Stomach (tissue), 8 donors: ENCODE measurements at regions not wholly inside any gene's neighbourhood (a gene's known extent, or its start where the extent isn't known, plus 50 kb on each side); places are given as distances from the start of the nearest gene placed in this dataset.

Experiments used
- DNase-seq, 2 donors: peaks; one replicate each; pipeline versions ENCODE4 v3.0.0 to v3.0.0-alpha.2; 2013 to 2019
- H3K27ac ChIP-seq, 5 donors: fragments of 200-600 bp in 4 of 5; sonication (generic) in 4 of 5; one replicate each; pipeline ENCODE4 v1.5.1; 2013 to 2019; ENCODE audit warnings: mild to moderate bottlenecking in 1 of 5, moderate library complexity in 1 of 5
- H3K27me3 ChIP-seq, 3 donors: fragments of 200-600 bp; sonication (generic); one replicate each; pipeline ENCODE4 v1.5.1; 2017 to 2019; ENCODE audit warnings: mixed run types in 1 of 3
- H3K36me3 ChIP-seq, 4 donors: fragments of 200-600 bp; sonication (generic); 1 replicate in 3 of 4; 2 replicates in 1 of 4; pipeline ENCODE4 v1.5.1; 2016 to 2019
- H3K4me1 ChIP-seq, 4 donors: fragments of 200-600 bp; sonication (generic); one replicate each; pipeline ENCODE4 v1.5.1; 2016 to 2019
- H3K4me3 ChIP-seq, 4 donors: fragments of 200-600 bp; sonication (generic) in 3 of 4; one replicate each; pipeline ENCODE4 v1.5.1; 2016 to 2019; ENCODE audit warnings: mild to moderate bottlenecking in 1 of 4
- H3K9me3 ChIP-seq, 4 donors: fragments of 200-600 bp; sonication (generic); one replicate each; pipeline ENCODE4 v1.5.1; 2016 to 2019
- EP300 ChIP-seq: sonication (generic); formaldehyde crosslinking; IDR thresholded peaks from one replicate; pipeline ENCODE4 v1.6.1; 2017; ENCODE audit warnings: antibody characterized with exemption
- POLR2A ChIP-seq, 4 donors: fragments of 450-650 bp; IDR thresholded peaks; one replicate each; pipeline ENCODE4 v1.6.1; 2016; ENCODE audit warnings: antibody characterized with exemption in 4 of 4, control low read depth in 2 of 4, mild to moderate bottlenecking in 1 of 4, moderate library complexity in 1 of 4
- POLR2AphosphoS5 ChIP-seq, 3 donors: sonication (generic); formaldehyde crosslinking; IDR thresholded peaks; one replicate each; pipeline ENCODE4 v1.6.1; 2016; ENCODE audit warnings: antibody characterized with exemption in 3 of 3
- WGBS, 5 donors: extraction: QIAGEN DNeasy Blood & Tissue Kit in 3 of 5; methylation state at CpG; one replicate each; pipeline versions ENCODE4 v1.1.5 to v1.1.7; 2013 to 2018; 5-methylcytosine and 5-hydroxymethylcytosine counted together
- intact Hi-C: fragments of 100-400 bp; cut with DNase I; formaldehyde crosslinking; loops from one replicate; pipeline ENCODE4 v1.15.1; 2023; ENCODE audit warnings: low total_unique reads
- TF ChIP-seq, protein P1 (sequence below), 7 experiments: fragments of 450-650 bp in 4 of 7; fragments of 200-600 bp in 3 of 7; sonication (generic) in 3 of 7; IDR thresholded peaks; one replicate each; pipeline ENCODE4 v1.5.1; 2016 to 2019; ENCODE audit warnings: antibody characterized with exemption in 7 of 7, control low read depth in 2 of 7, mild to moderate bottlenecking in 1 of 7
- donor health status: healthy with polysubstance abuse.
- donor health status: Bipolar disorder and iron deficiency.
- donor health status: healthy.

DNA sequence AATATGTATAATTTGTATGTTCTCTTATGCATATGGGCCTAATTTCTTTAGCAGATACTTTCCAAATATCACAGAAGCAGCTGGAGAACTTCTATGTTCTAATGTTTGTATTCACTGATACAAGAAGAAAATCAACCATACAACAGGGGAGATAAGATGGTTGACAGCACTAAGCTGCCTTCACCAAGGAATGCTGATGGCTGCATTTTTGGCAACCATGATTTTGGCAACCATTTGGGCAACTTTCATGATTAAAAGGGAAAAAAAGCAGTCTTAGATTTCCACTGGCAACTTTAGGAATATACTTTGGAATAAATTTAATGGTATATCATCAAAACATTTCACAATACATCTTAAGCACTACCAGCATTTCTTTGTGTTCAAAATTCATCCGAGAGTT lies 740.3 kb upstream of the CDH6 start:
- Histone ChIP-seq H3K27me3 (no peaks in the 10 kb centered on the region), H3K9me3 (peaks cover 0 to 7% (median 0%) of the 10 kb centered on the region in 4 donors), H3K36me3 (no peaks in the 10 kb centered on the region), H3K27ac (no peak overlapping the region), H3K4me3 (no peak overlapping the region), H3K4me1 (no peaks in the 10 kb centered on the region)
- no peak for DNase-seq
- no peak for TF ChIP-seq POLR2AphosphoS5 (IDR thresholded peaks at IDR 0.05)
- TF ChIP-seq, protein P1, sequence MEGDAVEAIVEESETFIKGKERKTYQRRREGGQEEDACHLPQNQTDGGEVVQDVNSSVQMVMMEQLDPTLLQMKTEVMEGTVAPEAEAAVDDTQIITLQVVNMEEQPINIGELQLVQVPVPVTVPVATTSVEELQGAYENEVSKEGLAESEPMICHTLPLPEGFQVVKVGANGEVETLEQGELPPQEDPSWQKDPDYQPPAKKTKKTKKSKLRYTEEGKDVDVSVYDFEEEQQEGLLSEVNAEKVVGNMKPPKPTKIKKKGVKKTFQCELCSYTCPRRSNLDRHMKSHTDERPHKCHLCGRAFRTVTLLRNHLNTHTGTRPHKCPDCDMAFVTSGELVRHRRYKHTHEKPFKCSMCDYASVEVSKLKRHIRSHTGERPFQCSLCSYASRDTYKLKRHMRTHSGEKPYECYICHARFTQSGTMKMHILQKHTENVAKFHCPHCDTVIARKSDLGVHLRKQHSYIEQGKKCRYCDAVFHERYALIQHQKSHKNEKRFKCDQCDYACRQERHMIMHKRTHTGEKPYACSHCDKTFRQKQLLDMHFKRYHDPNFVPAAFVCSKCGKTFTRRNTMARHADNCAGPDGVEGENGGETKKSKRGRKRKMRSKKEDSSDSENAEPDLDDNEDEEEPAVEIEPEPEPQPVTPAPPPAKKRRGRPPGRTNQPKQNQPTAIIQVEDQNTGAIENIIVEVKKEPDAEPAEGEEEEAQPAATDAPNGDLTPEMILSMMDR (IDR thresholded peaks at IDR 0.05): no peak
- TF ChIP-seq POLR2A (IDR thresholded peaks at IDR 0.05): no peak
- no peak for TF ChIP-seq EP300
- intact Hi-C loops: no loop called here
- WGBS, 5 donors: 50 to 81% (median 70%) methylated on average over 1 of the region's 1 CpG

DNA sequence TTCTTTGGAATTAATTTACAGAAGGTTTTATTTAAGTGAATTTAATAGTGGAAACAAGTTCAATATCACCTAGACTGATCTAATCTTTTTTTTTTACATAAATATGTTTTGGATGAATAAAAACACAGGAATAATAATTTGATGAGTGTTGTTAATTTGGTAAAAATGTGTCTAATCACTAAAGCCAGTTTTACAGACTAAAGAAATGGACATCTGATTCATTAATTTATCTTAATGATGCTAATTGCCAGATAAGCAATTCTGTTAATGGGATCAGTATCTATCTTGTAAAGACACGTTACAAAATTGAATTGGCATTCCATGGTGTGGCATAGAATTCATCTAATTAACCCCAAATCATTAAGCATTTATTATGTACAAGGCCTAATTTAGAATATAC lies 743.3 kb upstream of the CDH6 start:
- Histone ChIP-seq H3K27me3 (no peaks in the 10 kb centered on the region), H3K4me3 (no peak overlapping the region), H3K4me1 (no peaks in the 10 kb centered on the region), H3K36me3 (no peaks in the 10 kb centered on the region), H3K9me3 (no peaks in the 10 kb centered on the region), H3K27ac (no peak overlapping the region)
- no peak for DNase-seq
- intact Hi-C loops: no loop called here
- 39 to 70% (median 56%) methylated on average over 1 of the region's 1 CpG for WGBS, 5 donors
- TF ChIP-seq POLR2A (IDR thresholded peaks at IDR 0.05): no peak
- TF ChIP-seq, protein P1 (IDR thresholded peaks at IDR 0.05): no peak
- TF ChIP-seq POLR2AphosphoS5 (IDR thresholded peaks at IDR 0.05): no peak

DNA sequence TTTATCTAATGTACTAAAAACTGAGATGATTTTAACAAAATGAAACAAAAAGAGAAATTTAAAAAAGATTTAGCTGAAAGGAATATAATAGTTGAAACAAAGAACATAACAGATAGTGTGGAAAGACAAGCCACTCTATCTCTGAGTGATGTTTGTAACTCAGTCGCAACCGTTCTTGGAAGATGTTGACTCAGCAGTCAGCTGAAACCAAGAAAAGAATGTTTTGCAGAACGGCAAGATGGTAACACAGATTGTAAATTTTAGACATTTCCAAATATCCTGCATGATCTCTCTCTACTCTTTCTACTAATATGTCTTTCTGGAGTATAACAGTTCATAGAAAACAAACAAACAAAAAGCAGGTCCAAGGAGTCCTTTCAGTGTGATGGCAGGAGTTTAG lies 746.1 kb upstream of the CDH6 start:
- no peak overlapping the region for H3K4me3 ChIP-seq
- 47 to 58% (median 51%) methylated on average over 3 of the region's 3 CpGs for WGBS, 5 donors
- H3K4me1 ChIP-seq: no peaks in the 10 kb centered on the region
- H3K36me3 ChIP-seq: no peaks in the 10 kb centered on the region
- no peaks in the 10 kb centered on the region for H3K9me3 ChIP-seq
- intact Hi-C loops: no loop called here
- no peak overlapping the region for H3K27ac ChIP-seq
- H3K27me3 ChIP-seq: no peaks in the 10 kb centered on the region
- TF ChIP-seq POLR2AphosphoS5 (IDR thresholded peaks at IDR 0.05): no peak
- TF ChIP-seq, protein P1 (IDR thresholded peaks at IDR 0.05): no peak
- no peak for TF ChIP-seq EP300
- TF ChIP-seq POLR2A (IDR thresholded peaks at IDR 0.05): no peak
- no peak for DNase-seq

DNA sequence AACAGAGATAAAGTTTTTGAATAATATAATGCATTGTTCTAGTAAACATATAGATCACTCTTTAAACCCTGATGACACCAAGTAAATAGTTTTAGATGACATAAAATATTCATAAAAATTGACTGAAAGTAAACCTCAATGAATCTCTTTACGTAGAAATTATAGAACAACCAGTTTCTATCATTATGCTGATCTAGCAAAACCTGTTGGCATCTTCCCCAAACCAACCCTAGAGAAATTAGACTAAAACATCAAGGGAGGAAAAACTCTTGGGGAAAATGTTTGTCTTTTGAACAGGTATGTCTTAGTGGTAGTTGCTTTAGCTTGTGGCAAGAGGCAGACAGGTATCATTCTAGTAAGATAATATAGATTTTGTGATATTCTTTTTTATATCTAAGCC lies 747.0 kb upstream of the CDH6 start:
- intact Hi-C loops: no loop called here
- H3K9me3 ChIP-seq: no peaks in the 10 kb centered on the region
- H3K36me3 ChIP-seq: no peaks in the 10 kb centered on the region
- WGBS, 5 donors: 63 to 80% (median 72%) methylated on average over 1 of the region's 1 CpG
- no peak overlapping the region for H3K4me3 ChIP-seq
- no peak overlapping the region for H3K27ac ChIP-seq
- no peak for DNase-seq
- H3K4me1 ChIP-seq: no peaks in the 10 kb centered on the region
- no peaks in the 10 kb centered on the region for H3K27me3 ChIP-seq
- TF ChIP-seq, protein P1 (IDR thresholded peaks at IDR 0.05): no peak
- TF ChIP-seq EP300: no peak
- TF ChIP-seq POLR2AphosphoS5 (IDR thresholded peaks at IDR 0.05): no peak
- TF ChIP-seq POLR2A (IDR thresholded peaks at IDR 0.05): no peak
